ENCODE measurements at regions not wholly inside any gene's neighbourhood (a gene's known extent, or its start where the extent isn't known, plus 50 kb on each side); places are given as distances from the start of the nearest gene placed in this dataset.
"Not testable (repeated sequence)": the region's sequence is repeated elsewhere in the genome, so short reads cannot be mapped to it uniquely, and the experiment has no call there.

GRCh38 chr20:48018851-48019250 is 233.6 kb upstream of the SULF2 start:
- not testable (repeated sequence) for DNase-seq (ENCODE audit: low read depth)

GRCh38 chr20:48017992-48018391 is 232.7 kb upstream of the SULF2 start:
- DNase-seq (ENCODE audit: low read depth) = no peak

GRCh38 chr20:48017509-48017908 is 232.2 kb upstream of the SULF2 start:
- no peak for DNase-seq (ENCODE audit: low read depth)

GRCh38 chr20:48015943-48016723 is 230.9 kb upstream of the SULF2 start:
- no peak for DNase-seq (ENCODE audit: low read depth)

GRCh38 chr20:48015141-48015910 is 230.0 kb upstream of the SULF2 start:
- DNase-seq (ENCODE audit: low read depth) = no peak

- DNase-seq (ENCODE audit: low read depth) = no peak
These were observed 227.2 kb upstream of the SULF2 start for GRCh38 chr20:48012401-48012974.

GRCh38 chr20:48011025-48011424 is 225.7 kb upstream of the SULF2 start:
- DNase-seq (ENCODE audit: low read depth) = no peak

- DNase-seq (ENCODE audit: low read depth) = no peak
These were observed 225.3 kb upstream of the SULF2 start for GRCh38 chr20:48010623-48011022.

- no peak for DNase-seq (ENCODE audit: low read depth)
These were observed 223.7 kb upstream of the SULF2 start for GRCh38 chr20:48008850-48009515.

- DNase-seq (ENCODE audit: low read depth) = no peak
These were observed 222.1 kb upstream of the SULF2 start for GRCh38 chr20:48007351-48007750.

- DNase-seq (ENCODE audit: low read depth) = no peak
These were observed 221.0 kb upstream of the SULF2 start for GRCh38 chr20:48006036-48006833.

GRCh38 chr20:48003021-48003420 is 217.7 kb upstream of the SULF2 start:
- no peak for DNase-seq (ENCODE audit: low read depth)

- DNase-seq (ENCODE audit: low read depth) = no peak
These were observed 217.3 kb upstream of the SULF2 start for GRCh38 chr20:48002517-48002970.

- DNase-seq (ENCODE audit: low read depth) = no peak
These were observed 213.9 kb upstream of the SULF2 start for GRCh38 chr20:47999166-47999565.

- no peak for DNase-seq (ENCODE audit: low read depth)
These were observed 213.5 kb upstream of the SULF2 start for GRCh38 chr20:47998736-47999135.

- no peak for DNase-seq (ENCODE audit: low read depth)
These were observed 210.4 kb upstream of the SULF2 start for GRCh38 chr20:47995661-47996060.

GRCh38 chr20:47993817-47994216 is 208.5 kb upstream of the SULF2 start:
- no peak for DNase-seq (ENCODE audit: low read depth)

- DNase-seq (ENCODE audit: low read depth) = no peak
These were observed 207.9 kb upstream of the SULF2 start for GRCh38 chr20:47993035-47993755.

- DNase-seq (ENCODE audit: low read depth) = no peak
These were observed 206.7 kb upstream of the SULF2 start for GRCh38 chr20:47991875-47992488.

GRCh38 chr20:47990507-47991150 is 205.3 kb upstream of the SULF2 start:
- DNase-seq (ENCODE audit: low read depth) = no peak

Measured in forelimb muscle (tissue), 1 donor.